ENCODE measurements at regions not wholly inside any gene's neighbourhood (a gene's known extent, or its start where the extent isn't known, plus 50 kb on each side); places are given as distances from the start of the nearest gene placed in this dataset.
"Not testable (repeated sequence)": the region's sequence is repeated elsewhere in the genome, so short reads cannot be mapped to it uniquely, and the experiment has no call there.

DNA sequence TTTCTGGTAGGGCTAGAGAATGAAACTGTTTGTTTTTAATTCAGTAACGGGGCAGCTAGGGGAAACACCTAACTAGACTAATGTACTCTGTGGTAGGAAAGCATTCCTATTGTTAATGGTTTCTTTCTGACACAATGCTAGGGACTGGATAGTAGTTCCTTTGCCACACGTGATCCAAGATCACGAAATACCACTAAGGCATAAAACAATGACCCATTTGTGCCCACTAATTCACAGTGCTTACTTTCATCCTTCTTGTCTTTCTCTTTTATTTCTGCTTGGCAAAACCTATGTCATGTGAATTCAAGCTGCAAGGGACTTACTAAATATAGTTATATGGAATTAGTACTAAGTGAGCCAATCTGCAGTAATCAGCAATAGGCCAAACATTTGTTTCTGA lies 834.1 kb upstream of the SLITRK6 start:
- dilution Hi-C loops (cut with MboI; ENCODE audit: extremely low pct_ligation_motif_present, low sequenced_read_pairs): no loop called here
- Histone ChIP-seq H3K9me3 (ENCODE audit: control insufficient read depth, low read depth, low read length) (no peaks in the 10 kb centered on the region), H2AFZ (ENCODE audit: control insufficient read depth, low read length) (no peak overlapping the region), H3K27me3 (ENCODE audit: control insufficient read depth, extremely low read depth, insufficient read depth, low read length) (no peaks in the 10 kb centered on the region), H4K20me1 (ENCODE audit: control insufficient read depth, extremely low read depth, insufficient read depth, low read length) (no peaks in the 10 kb centered on the region), H3K4me1 (ENCODE audit: control insufficient read depth, extremely low read depth, insufficient read depth, low read length) (no peaks in the 10 kb centered on the region), H3K4me3 (ENCODE audit: control insufficient read depth in 2 of 3, extremely low read depth in 1 of 3, insufficient read depth in 2 of 3, low read depth in 1 of 3, low read length in 3 of 3) (no peak overlapping the region), H3K79me2 (ENCODE audit: control insufficient read depth, insufficient read depth, low read length) (no peaks in the 10 kb centered on the region), H3K27ac (ENCODE audit: control insufficient read depth, insufficient read depth, low read length) (no peak overlapping the region), H3K9me1 (ENCODE audit: control insufficient read depth, extremely low read depth, insufficient read depth, low read length) (no peaks in the 10 kb centered on the region), H3K9ac (ENCODE audit: control insufficient read depth, extremely low read depth, insufficient read depth, low read length) (no peak overlapping the region), H3K36me3 (ENCODE audit: control insufficient read depth in 2 of 2, extremely low read depth in 1 of 2, insufficient read depth in 2 of 2, low read length in 2 of 2) (no peaks in the 10 kb centered on the region), H3K4me2 (ENCODE audit: control insufficient read depth, extremely low read depth, insufficient read depth, low read depth, low read length) (no peak overlapping the region)
- TF ChIP-seq EZH2 (IDR thresholded peaks at IDR 0.05; ENCODE audit: low read length): no peak
- TF ChIP-seq, protein P1, sequence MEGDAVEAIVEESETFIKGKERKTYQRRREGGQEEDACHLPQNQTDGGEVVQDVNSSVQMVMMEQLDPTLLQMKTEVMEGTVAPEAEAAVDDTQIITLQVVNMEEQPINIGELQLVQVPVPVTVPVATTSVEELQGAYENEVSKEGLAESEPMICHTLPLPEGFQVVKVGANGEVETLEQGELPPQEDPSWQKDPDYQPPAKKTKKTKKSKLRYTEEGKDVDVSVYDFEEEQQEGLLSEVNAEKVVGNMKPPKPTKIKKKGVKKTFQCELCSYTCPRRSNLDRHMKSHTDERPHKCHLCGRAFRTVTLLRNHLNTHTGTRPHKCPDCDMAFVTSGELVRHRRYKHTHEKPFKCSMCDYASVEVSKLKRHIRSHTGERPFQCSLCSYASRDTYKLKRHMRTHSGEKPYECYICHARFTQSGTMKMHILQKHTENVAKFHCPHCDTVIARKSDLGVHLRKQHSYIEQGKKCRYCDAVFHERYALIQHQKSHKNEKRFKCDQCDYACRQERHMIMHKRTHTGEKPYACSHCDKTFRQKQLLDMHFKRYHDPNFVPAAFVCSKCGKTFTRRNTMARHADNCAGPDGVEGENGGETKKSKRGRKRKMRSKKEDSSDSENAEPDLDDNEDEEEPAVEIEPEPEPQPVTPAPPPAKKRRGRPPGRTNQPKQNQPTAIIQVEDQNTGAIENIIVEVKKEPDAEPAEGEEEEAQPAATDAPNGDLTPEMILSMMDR (optimal IDR thresholded peaks at IDR 0.05 in 1 of 3, IDR thresholded peaks at IDR 0.05 in 1 of 3, conservative IDR thresholded peaks at IDR 0.05 in 1 of 3; ENCODE audit: extremely low read depth in 1 of 3, insufficient read depth in 2 of 3, low read length in 3 of 3): no peak
- no peak for DNase-seq (ENCODE audit: low read depth, low spot score)
- no peak for FAIRE-seq

GRCh38 chr13:86651171-86651570 lies 852.0 kb upstream of the SLITRK6 start:
- H3K4me2 ChIP-seq (ENCODE audit: control insufficient read depth, extremely low read depth, insufficient read depth, low read depth, low read length); H2AFZ ChIP-seq (ENCODE audit: control insufficient read depth, low read length); H3K4me3 ChIP-seq (ENCODE audit: control insufficient read depth in 2 of 3, extremely low read depth in 1 of 3, insufficient read depth in 2 of 3, low read depth in 1 of 3, low read length in 3 of 3); H3K9me3 ChIP-seq (ENCODE audit: control insufficient read depth, low read depth, low read length); H3K4me1 ChIP-seq (ENCODE audit: control insufficient read depth, extremely low read depth, insufficient read depth, low read length); H3K36me3 ChIP-seq (ENCODE audit: control insufficient read depth in 2 of 2, extremely low read depth in 1 of 2, insufficient read depth in 2 of 2, low read length in 2 of 2); FAIRE-seq; H3K27ac ChIP-seq (ENCODE audit: control insufficient read depth, insufficient read depth, low read length); H3K27me3 ChIP-seq (ENCODE audit: control insufficient read depth, extremely low read depth, insufficient read depth, low read length); H4K20me1 ChIP-seq (ENCODE audit: control insufficient read depth, extremely low read depth, insufficient read depth, low read length); H3K9ac ChIP-seq (ENCODE audit: control insufficient read depth, extremely low read depth, insufficient read depth, low read length); H3K9me1 ChIP-seq (ENCODE audit: control insufficient read depth, extremely low read depth, insufficient read depth, low read length); H3K79me2 ChIP-seq (ENCODE audit: control insufficient read depth, insufficient read depth, low read length); dilution Hi-C loops (cut with MboI; ENCODE audit: extremely low pct_ligation_motif_present, low sequenced_read_pairs); DNase-seq (ENCODE audit: low read depth, low spot score): not testable (repeated sequence)

GRCh38 chr13:86653009-86653408 lies 853.8 kb upstream of the SLITRK6 start:
- Histone ChIP-seq H3K36me3 (ENCODE audit: control insufficient read depth in 2 of 2, extremely low read depth in 1 of 2, insufficient read depth in 2 of 2, low read length in 2 of 2) (no peaks in the 10 kb centered on the region), H3K27me3 (ENCODE audit: control insufficient read depth, extremely low read depth, insufficient read depth, low read length) (no peaks in the 10 kb centered on the region), H3K79me2 (ENCODE audit: control insufficient read depth, insufficient read depth, low read length) (no peaks in the 10 kb centered on the region), H3K4me1 (ENCODE audit: control insufficient read depth, extremely low read depth, insufficient read depth, low read length) (no peaks in the 10 kb centered on the region), H4K20me1 (ENCODE audit: control insufficient read depth, extremely low read depth, insufficient read depth, low read length) (no peaks in the 10 kb centered on the region), H3K9me3 (ENCODE audit: control insufficient read depth, low read depth, low read length) (no peaks in the 10 kb centered on the region), H3K27ac (ENCODE audit: control insufficient read depth, insufficient read depth, low read length) (no peak overlapping the region), H3K9ac (ENCODE audit: control insufficient read depth, extremely low read depth, insufficient read depth, low read length) (no peak overlapping the region), H3K4me2 (ENCODE audit: control insufficient read depth, extremely low read depth, insufficient read depth, low read depth, low read length) (no peak overlapping the region), H3K4me3 (ENCODE audit: control insufficient read depth in 2 of 3, extremely low read depth in 1 of 3, insufficient read depth in 2 of 3, low read depth in 1 of 3, low read length in 3 of 3) (no peak overlapping the region), H2AFZ (ENCODE audit: control insufficient read depth, low read length) (no peak overlapping the region), H3K9me1 (ENCODE audit: control insufficient read depth, extremely low read depth, insufficient read depth, low read length) (no peaks in the 10 kb centered on the region)
- TF ChIP-seq, protein P1 (optimal IDR thresholded peaks at IDR 0.05 in 1 of 3, IDR thresholded peaks at IDR 0.05 in 1 of 3, conservative IDR thresholded peaks at IDR 0.05 in 1 of 3; ENCODE audit: extremely low read depth in 1 of 3, insufficient read depth in 2 of 3, low read length in 3 of 3): no peak
- TF ChIP-seq EZH2 (IDR thresholded peaks at IDR 0.05; ENCODE audit: low read length): no peak
- DNase-seq (ENCODE audit: low read depth, low spot score) (no peak), FAIRE-seq (no peak)
- dilution Hi-C loops (cut with MboI; ENCODE audit: extremely low pct_ligation_motif_present, low sequenced_read_pairs): no loop called here
